ENCODE measurements at regions not wholly inside any gene's neighbourhood (a gene's known extent, or its start where the extent isn't known, plus 50 kb on each side); places are given as distances from the start of the nearest gene placed in this dataset.
"Not testable (repeated sequence)": the region's sequence is repeated elsewhere in the genome, so short reads cannot be mapped to it uniquely, and the experiment has no call there.

GRCh38 chr13:48831248-48831647, 144.5 kb upstream of the FNDC3A start:
- no peaks in the 10 kb centered on the region for H4K20me1 ChIP-seq (ENCODE audit: insufficient read depth)
- H3K79me2 ChIP-seq (replicated peaks; ENCODE audit: insufficient read depth, low read length) = no peaks in the 10 kb centered on the region
- no peaks in the 10 kb centered on the region for H3K36me3 ChIP-seq (ENCODE audit: insufficient read depth, low read length)
- H2AFZ ChIP-seq (ENCODE audit: low read depth, low read length) = no peak overlapping the region
- H3K27ac ChIP-seq (ENCODE audit: low read length) = no peak overlapping the region
- no peaks in the 10 kb centered on the region for H3K27me3 ChIP-seq (ENCODE audit: insufficient read depth, low read depth, low read length)
- H3K4me2 ChIP-seq (ENCODE audit: low read length) = no peak overlapping the region
- H3K9ac ChIP-seq (ENCODE audit: low read length) = no peak overlapping the region
- no peak overlapping the region for H3K4me3 ChIP-seq (ENCODE audit: low read length)
- no peaks in the 10 kb centered on the region for H3F3A ChIP-seq (ENCODE audit: insufficient read depth, low read length, poor library complexity, severe bottlenecking)
- H3K9me3 ChIP-seq (ENCODE audit: low read length) = no peaks in the 10 kb centered on the region
- TF ChIP-seq EZH2 (IDR thresholded peaks at IDR 0.05; ENCODE audit: borderline replicate concordance, insufficient read depth, low read length, poor library complexity, severe bottlenecking) = no peak
- no peak for TF ChIP-seq SMC3 (conservative IDR thresholded peaks at IDR 0.05; ENCODE audit: poor library complexity)
- TF ChIP-seq TAF1 (IDR thresholded peaks at IDR 0.05; ENCODE audit: low read depth) = no peak
- TF ChIP-seq EP300 (conservative IDR thresholded peaks at IDR 0.05; ENCODE audit: poor library complexity, severe bottlenecking) = no peak
- TF ChIP-seq, protein P1, sequence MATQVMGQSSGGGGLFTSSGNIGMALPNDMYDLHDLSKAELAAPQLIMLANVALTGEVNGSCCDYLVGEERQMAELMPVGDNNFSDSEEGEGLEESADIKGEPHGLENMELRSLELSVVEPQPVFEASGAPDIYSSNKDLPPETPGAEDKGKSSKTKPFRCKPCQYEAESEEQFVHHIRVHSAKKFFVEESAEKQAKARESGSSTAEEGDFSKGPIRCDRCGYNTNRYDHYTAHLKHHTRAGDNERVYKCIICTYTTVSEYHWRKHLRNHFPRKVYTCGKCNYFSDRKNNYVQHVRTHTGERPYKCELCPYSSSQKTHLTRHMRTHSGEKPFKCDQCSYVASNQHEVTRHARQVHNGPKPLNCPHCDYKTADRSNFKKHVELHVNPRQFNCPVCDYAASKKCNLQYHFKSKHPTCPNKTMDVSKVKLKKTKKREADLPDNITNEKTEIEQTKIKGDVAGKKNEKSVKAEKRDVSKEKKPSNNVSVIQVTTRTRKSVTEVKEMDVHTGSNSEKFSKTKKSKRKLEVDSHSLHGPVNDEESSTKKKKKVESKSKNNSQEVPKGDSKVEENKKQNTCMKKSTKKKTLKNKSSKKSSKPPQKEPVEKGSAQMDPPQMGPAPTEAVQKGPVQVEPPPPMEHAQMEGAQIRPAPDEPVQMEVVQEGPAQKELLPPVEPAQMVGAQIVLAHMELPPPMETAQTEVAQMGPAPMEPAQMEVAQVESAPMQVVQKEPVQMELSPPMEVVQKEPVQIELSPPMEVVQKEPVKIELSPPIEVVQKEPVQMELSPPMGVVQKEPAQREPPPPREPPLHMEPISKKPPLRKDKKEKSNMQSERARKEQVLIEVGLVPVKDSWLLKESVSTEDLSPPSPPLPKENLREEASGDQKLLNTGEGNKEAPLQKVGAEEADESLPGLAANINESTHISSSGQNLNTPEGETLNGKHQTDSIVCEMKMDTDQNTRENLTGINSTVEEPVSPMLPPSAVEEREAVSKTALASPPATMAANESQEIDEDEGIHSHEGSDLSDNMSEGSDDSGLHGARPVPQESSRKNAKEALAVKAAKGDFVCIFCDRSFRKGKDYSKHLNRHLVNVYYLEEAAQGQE (IDR thresholded peaks at IDR 0.05; ENCODE audit: borderline replicate concordance) = no peak
- TF ChIP-seq MXI1 (conservative IDR thresholded peaks at IDR 0.05; ENCODE audit: poor library complexity, severe bottlenecking) = no peak
- TF ChIP-seq RAD21 (conservative IDR thresholded peaks at IDR 0.05) = no peak
- TF ChIP-seq POLR2AphosphoS5 (IDR thresholded peaks at IDR 0.05) = no peak
- TF ChIP-seq, protein P2, sequence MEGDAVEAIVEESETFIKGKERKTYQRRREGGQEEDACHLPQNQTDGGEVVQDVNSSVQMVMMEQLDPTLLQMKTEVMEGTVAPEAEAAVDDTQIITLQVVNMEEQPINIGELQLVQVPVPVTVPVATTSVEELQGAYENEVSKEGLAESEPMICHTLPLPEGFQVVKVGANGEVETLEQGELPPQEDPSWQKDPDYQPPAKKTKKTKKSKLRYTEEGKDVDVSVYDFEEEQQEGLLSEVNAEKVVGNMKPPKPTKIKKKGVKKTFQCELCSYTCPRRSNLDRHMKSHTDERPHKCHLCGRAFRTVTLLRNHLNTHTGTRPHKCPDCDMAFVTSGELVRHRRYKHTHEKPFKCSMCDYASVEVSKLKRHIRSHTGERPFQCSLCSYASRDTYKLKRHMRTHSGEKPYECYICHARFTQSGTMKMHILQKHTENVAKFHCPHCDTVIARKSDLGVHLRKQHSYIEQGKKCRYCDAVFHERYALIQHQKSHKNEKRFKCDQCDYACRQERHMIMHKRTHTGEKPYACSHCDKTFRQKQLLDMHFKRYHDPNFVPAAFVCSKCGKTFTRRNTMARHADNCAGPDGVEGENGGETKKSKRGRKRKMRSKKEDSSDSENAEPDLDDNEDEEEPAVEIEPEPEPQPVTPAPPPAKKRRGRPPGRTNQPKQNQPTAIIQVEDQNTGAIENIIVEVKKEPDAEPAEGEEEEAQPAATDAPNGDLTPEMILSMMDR (IDR thresholded peaks at IDR 0.05; ENCODE audit: poor library complexity, severe bottlenecking) = no peak
- no peaks in the 10 kb centered on the region for H3K9me2 ChIP-seq (ENCODE audit: insufficient read depth, low read length)

DNA sequence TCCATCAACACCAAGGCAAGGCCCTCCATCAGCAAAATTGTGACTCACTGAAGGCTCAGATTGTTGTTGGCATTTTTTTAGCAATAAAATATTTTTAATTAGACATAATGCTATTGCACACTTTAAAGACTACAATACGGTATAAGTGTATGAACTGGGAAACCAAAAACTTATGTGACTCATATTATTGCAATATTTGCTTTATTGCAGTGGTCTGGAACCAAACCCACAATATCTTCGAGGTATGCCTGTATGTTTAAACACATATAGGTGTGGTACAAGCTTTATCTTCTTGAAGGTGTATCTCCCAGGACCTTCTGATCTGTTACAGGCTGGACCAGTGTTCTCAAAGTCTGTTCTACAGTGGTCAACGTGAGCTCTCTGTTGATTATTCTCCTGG, 142.3 kb upstream of the FNDC3A start:
- Histone ChIP-seq H3K4me3 (ENCODE audit: low read length) (no peak overlapping the region), H3K9me3 (ENCODE audit: low read length) (no peaks in the 10 kb centered on the region), H3F3A (ENCODE audit: insufficient read depth, low read length, poor library complexity, severe bottlenecking) (no peaks in the 10 kb centered on the region), H3K27me3 (ENCODE audit: insufficient read depth, low read depth, low read length) (no peaks in the 10 kb centered on the region), H3K4me2 (ENCODE audit: low read length) (no peak overlapping the region), H3K27ac (ENCODE audit: low read length) (no peak overlapping the region), H3K9ac (ENCODE audit: low read length) (no peak overlapping the region), H4K20me1 (ENCODE audit: insufficient read depth) (no peaks in the 10 kb centered on the region), H2AFZ (ENCODE audit: low read depth, low read length) (no peak overlapping the region), H3K9me2 (ENCODE audit: insufficient read depth, low read length) (no peaks in the 10 kb centered on the region), H3K79me2 (replicated peaks; ENCODE audit: insufficient read depth, low read length) (no peaks in the 10 kb centered on the region), H3K36me3 (ENCODE audit: insufficient read depth, low read length) (no peaks in the 10 kb centered on the region)
- TF ChIP-seq EP300 (conservative IDR thresholded peaks at IDR 0.05; ENCODE audit: poor library complexity, severe bottlenecking) (no peak), POLR2AphosphoS5 (IDR thresholded peaks at IDR 0.05) (no peak), SMC3 (conservative IDR thresholded peaks at IDR 0.05; ENCODE audit: poor library complexity) (no peak), TAF1 (IDR thresholded peaks at IDR 0.05; ENCODE audit: low read depth) (no peak), MXI1 (conservative IDR thresholded peaks at IDR 0.05; ENCODE audit: poor library complexity, severe bottlenecking) (no peak)
- TF ChIP-seq, protein P1 (IDR thresholded peaks at IDR 0.05; ENCODE audit: borderline replicate concordance) = no peak

DNA sequence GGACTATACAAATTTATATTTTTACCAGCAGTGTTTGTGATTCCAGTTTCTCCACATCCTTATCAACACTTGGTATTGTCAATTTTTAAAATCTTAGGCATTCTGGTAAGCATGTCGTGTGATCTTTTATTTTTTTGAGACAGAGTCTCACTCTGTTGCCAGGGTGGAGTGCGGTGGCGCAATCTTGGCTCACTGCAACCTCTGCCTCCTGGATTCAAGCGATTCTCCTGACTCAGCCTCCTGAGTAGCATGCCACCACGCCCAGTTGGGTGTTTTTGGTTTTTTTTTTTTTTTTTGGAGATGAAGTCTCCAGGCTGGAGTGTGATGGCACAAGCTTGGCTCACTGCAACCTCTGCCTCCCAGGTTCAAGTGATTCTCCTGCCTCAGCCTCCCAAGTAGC, 140.4 kb upstream of the FNDC3A start:
- H3K4me2 ChIP-seq (ENCODE audit: low read length); H3K27me3 ChIP-seq (ENCODE audit: insufficient read depth, low read depth, low read length); H3K36me3 ChIP-seq (ENCODE audit: insufficient read depth, low read length); H3K9me2 ChIP-seq (ENCODE audit: insufficient read depth, low read length); H3K4me3 ChIP-seq (ENCODE audit: low read length); H2AFZ ChIP-seq (ENCODE audit: low read depth, low read length); H3F3A ChIP-seq (ENCODE audit: insufficient read depth, low read length, poor library complexity, severe bottlenecking); H3K9ac ChIP-seq (ENCODE audit: low read length); H3K27ac ChIP-seq (ENCODE audit: low read length); H4K20me1 ChIP-seq (ENCODE audit: insufficient read depth); H3K79me2 ChIP-seq (replicated peaks; ENCODE audit: insufficient read depth, low read length); H3K9me3 ChIP-seq (ENCODE audit: low read length): not testable (repeated sequence)

Data from neural cell (in vitro differentiated cells).